BE2C (cell line): ENCODE measurements at regions not wholly inside any gene's neighbourhood (a gene's known extent, or its start where the extent isn't known, plus 50 kb on each side); places are given as distances from the start of the nearest gene placed in this dataset.
"Not testable (repeated sequence)": the region's sequence is repeated elsewhere in the genome, so short reads cannot be mapped to it uniquely, and the experiment has no call there.

Experiments
- DNase-seq: peaks from one replicate; pipeline ENCODE4 v3.0.0-alpha.2; 2020
- H3K27me3 ChIP-seq: fragments of 250-450 bp; sonication (Bioruptor Pico); 2 replicates; pipeline ENCODE4 v1.5.1; 2020; ENCODE audit warnings: mild to moderate bottlenecking
- H3K36me3 ChIP-seq: fragments of 250-450 bp; sonication (Bioruptor Pico); 2 replicates; pipeline ENCODE4 v1.5.1; 2020; ENCODE audit warnings: mild to moderate bottlenecking
- H3K4me1 ChIP-seq: fragments of 250-450 bp; sonication (Bioruptor Pico); 2 replicates; pipeline ENCODE4 v1.5.1; 2020
- H3K4me3 ChIP-seq: 2 replicates; pipeline ENCODE4 v1.5.1; 2011; ENCODE audit warnings: low read depth, low read length
- H3K9me3 ChIP-seq: fragments of 250-450 bp; sonication (Bioruptor Pico); 2 replicates; pipeline ENCODE4 v1.5.1; 2020
- CTCF ChIP-seq: IDR thresholded peaks from 2 replicates; pipeline ENCODE4 v1.5.1; 2012; ENCODE audit warnings: mild to moderate bottlenecking, low read depth, low read length

- Histone ChIP-seq H3K27me3 (no peaks in the 10 kb centered on the region), H3K4me1 (no peaks in the 10 kb centered on the region; the same call in 1 of the 2 replicates), H3K9me3 (no peaks in the 10 kb centered on the region), H3K4me3 (no peak overlapping the region), H3K36me3 (no peaks in the 10 kb centered on the region)
- no peak for TF ChIP-seq CTCF
- DNase-seq, result no peak
These were observed 241.4 kb upstream of the DGKB start for GRCh38 chr7:15143936-15144335.

GRCh38 chr7:15143121-15143520 lies 240.6 kb upstream of the DGKB start:
- no peaks in the 10 kb centered on the region; the same call in 1 of the 2 replicates for H3K4me1 ChIP-seq
- no peaks in the 10 kb centered on the region for H3K9me3 ChIP-seq
- no peaks in the 10 kb centered on the region for H3K36me3 ChIP-seq
- H3K27me3 ChIP-seq, result no peaks in the 10 kb centered on the region
- TF ChIP-seq CTCF, result no peak
- no peak overlapping the region for H3K4me3 ChIP-seq
- no peak for DNase-seq

GRCh38 chr7:15140431-15140830 lies 237.9 kb upstream of the DGKB start:
- Histone ChIP-seq H3K27me3 (no peaks in the 10 kb centered on the region), H3K4me3 (no peak overlapping the region), H3K4me1 (no peaks in the 10 kb centered on the region), H3K36me3 (no peaks in the 10 kb centered on the region), H3K9me3 (no peaks in the 10 kb centered on the region)
- TF ChIP-seq CTCF, result no peak
- no peak for DNase-seq

- Histone ChIP-seq H3K36me3 (no peaks in the 10 kb centered on the region), H3K4me1 (peaks cover 10% of the 10 kb centered on the region), H3K4me3 (no peak overlapping the region), H3K27me3 (no peaks in the 10 kb centered on the region), H3K9me3 (no peaks in the 10 kb centered on the region)
- no peak for DNase-seq
- TF ChIP-seq CTCF, result no peak
These were observed 229.1 kb upstream of the DGKB start for GRCh38 chr7:15131661-15132060.

GRCh38 chr7:15130666-15131541 lies 228.4 kb upstream of the DGKB start:
- Histone ChIP-seq H3K27me3 (no peaks in the 10 kb centered on the region), H3K9me3 (no peaks in the 10 kb centered on the region), H3K4me3 (no peak overlapping the region), H3K36me3 (no peaks in the 10 kb centered on the region), H3K4me1 (peaks cover 10% of the 10 kb centered on the region)
- TF ChIP-seq CTCF, result no peak
- DNase-seq, result no peak

- H3K36me3 ChIP-seq, result no peaks in the 10 kb centered on the region
- H3K27me3 ChIP-seq, result no peaks in the 10 kb centered on the region
- no peak for TF ChIP-seq CTCF
- peaks cover 10% of the 10 kb centered on the region for H3K4me1 ChIP-seq
- DNase-seq, result no peak
- no peaks in the 10 kb centered on the region for H3K9me3 ChIP-seq
- no peak overlapping the region for H3K4me3 ChIP-seq
These were observed 226.2 kb upstream of the DGKB start for GRCh38 chr7:15128716-15129115.

- not testable (repeated sequence) for H3K9me3 ChIP-seq, DNase-seq, H3K36me3 ChIP-seq, H3K27me3 ChIP-seq, H3K4me3 ChIP-seq, H3K4me1 ChIP-seq
These were observed 224.1 kb upstream of the DGKB start for GRCh38 chr7:15126653-15127052.
